Activated CD8-positive, alpha-beta memory T cell treated with anti-CD3 and anti-CD28 coated beads for 48 hours (primary cell): ENCODE measurements at regions not wholly inside any gene's neighbourhood (a gene's known extent, or its start where the extent isn't known, plus 50 kb on each side); places are given as distances from the start of the nearest gene placed in this dataset.
A peak's percentile ranks its signal among the peaks of the same experiment; 100 is the strongest.

Experiments used
- DNase-seq, 3 experiments: peaks; one replicate each; pipeline ENCODE4 v3.0.0-alpha.2; 2020; ENCODE audit warnings: low read depth in 2 of 3, low spot score in 2 of 3

DNA sequence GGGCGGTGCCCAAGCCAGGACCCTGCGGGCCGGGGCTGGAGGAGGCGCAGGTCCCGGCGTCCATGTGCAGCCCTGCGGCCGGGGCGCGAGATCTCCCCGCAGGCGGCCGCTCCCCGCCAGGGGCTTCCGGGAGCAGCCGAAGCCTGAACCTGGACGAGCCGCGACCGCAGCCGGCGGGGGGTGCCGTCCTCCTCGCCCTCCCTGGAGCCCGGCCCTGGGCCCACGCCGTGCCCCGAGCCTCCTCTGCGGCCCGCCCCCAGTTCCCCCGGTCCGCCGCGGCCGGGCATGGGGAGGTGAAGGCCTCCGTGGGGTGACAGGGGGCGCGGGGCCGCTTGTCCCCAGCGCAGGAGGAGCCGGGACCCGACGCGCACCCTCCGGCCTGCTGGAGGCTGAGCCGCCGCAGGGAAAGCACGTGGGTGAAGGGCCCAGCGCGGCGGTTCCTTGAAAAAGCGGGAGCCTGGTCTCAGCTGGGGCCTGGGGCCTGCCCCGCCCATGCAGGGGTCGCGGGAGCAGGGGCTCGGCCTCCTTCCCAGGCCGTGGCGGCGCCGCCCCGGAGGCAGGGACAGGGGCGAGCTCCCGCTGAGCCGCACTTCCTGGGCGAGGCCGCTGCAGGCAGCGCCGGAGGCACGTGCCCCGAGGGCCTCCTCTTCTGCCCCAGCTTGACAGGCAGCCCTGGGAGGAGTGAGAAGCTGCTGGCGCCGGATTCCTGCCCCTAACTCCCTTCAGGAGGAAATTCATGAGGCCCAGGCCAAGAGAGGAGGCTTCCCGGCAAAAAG, 55.6 kb upstream of the PPP2R5C start:
- peak in 2 of 3 experiments; percentile 33 to 51 for DNase-seq

DNA sequence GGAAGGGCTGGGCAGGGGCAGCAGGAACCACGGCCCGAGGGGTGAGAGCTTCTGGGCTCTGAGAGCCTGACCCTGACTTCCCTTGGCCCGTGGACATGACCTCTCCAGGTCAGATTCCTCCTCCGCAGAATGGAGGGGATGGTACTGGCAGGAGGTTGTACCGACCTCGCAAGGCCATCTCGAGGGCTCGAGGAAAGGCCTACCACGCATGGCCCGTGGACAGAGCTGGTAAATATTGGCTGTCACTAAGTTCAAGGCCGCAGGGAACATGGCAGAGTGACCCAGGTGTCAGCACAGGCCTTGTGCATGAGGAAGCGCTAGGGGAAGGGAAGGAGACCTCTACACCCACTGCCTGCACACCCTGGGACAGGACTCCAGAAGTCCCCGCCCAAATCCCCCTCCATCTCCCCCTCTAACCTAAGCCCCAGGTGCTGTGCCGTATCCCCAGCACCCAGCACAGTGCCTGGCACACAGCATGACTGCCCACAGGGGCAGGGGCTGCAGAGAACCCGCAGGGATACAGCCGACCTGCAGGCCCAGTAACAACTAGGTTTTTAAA, 54.9 kb upstream of the PPP2R5C start:
- no peak for DNase-seq

DNA sequence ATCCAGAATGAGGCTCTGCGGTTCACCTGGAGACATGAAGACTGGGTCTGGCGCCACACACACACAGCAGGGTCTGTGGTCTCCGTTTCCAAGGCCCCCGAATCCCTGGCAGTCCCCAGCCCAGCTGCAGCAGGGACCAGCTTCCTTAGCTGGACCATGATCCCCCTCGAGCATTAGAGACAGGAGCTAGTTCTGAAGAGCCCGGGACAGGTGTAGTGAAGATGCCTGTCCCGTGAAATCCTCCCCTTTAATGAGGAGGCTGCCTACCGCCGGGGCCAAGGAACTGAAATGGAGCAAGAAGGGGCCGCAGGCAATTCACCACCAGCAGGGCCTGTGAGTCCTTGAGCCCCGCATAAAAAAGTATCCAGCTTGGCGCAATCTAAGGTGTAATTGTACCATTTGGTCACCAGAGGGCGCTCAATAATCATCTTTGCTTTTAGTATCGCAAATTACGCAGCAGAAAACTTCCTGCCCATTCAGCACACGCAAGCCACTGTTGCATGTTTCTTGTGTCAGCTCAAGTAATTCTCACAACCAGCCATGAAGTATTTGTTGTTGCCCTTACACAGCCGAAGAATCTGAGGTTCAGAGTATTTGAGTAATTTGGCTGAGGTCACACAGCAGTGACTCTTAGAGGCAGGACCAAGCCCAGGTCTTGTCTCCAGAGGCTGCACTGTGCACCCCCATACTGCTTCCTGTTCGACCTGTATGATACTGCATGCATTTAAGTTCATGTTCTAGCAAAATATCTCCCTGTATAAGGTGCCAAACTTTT, 54.3 kb upstream of the PPP2R5C start:
- peak in 2 of 3 experiments; percentile 42 to 45 for DNase-seq

DNA sequence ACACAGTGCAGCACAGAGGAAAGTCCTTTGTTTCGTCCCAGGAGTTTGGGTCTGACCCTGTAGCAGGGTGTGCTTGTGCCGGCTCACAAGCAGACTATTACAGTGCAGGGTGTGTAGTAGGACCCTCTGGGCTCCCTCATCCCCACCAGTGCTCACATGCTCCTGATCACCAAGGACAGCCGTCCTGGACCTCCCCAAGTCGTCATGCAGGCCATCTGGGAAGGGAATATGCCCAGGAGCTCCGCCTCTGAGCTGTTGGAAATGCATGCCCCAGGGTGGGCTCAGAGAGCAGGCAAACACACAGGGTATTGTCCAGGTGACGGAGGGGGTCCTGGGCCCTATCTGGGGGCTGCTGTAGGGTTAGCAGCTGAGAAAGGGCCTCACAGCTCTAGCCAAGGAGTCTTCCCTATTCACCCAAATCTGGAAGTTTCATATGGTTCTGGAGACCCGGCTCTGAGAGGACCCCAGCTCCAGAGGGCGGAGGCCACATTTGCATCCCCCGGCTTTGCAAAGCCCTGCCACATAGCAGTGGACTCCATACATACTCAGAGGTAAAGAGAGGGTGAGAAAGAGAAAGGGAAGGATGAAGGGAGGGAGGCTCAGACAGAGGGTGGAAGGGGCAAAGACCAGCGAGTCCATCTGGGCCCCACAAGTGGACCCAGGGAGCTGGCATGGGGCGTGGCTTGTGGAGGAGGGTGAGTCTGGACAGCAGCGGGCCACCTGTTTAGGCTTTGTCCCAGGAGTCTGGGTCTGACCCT, 53.5 kb upstream of the PPP2R5C start:
- DNase-seq: no peak

DNA sequence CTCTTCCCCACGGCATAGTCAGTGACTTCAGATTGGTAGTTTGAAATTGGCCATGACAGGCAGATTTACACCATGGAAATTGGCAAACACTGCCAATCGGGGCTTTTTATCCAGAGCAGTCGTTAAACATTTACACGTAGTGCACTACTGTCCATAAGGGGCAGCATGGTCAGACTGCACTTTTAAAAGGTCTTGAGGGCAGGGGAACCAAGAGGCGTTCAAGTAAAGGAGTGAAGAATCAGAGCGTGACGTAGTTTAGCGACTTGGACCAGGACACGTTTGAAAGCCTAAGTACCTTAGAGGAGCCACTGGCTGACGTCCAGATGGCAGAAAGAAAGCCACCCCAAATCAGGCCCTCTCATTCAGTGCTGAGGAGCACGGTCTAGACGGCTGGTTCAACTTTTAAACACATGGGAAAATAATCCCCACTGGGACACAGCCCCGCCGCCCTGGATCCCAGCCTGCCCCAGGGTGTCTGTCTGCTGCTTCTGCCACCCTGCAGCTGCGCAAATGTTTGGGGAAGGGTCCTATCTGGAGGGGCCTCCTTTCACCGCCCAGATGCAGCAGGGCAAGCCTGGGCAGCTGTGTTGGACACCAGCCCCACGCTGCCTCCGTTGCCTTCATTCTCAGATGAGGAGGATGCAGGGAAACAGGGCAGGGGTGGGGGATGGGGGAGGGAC, 52.5 kb upstream of the PPP2R5C start:
- DNase-seq: no peak

DNA sequence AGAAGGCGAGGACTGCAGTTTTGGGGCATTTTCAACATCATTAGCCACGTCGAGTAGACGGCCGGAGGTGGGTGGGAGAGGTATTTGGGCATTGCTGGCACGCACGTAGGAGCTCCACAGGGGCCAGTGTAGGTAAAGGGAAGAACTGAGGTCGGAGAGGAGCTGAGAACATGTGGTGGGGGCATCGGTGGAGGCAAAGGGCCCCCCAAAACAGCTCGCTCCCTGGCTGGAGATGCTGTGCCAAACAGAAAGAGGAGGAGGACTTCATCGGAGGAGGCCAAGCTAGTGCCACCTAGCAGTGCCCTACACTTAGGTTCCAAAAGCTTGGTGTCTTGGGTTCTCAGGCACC, 52.0 kb upstream of the PPP2R5C start:
- no peak for DNase-seq

DNA sequence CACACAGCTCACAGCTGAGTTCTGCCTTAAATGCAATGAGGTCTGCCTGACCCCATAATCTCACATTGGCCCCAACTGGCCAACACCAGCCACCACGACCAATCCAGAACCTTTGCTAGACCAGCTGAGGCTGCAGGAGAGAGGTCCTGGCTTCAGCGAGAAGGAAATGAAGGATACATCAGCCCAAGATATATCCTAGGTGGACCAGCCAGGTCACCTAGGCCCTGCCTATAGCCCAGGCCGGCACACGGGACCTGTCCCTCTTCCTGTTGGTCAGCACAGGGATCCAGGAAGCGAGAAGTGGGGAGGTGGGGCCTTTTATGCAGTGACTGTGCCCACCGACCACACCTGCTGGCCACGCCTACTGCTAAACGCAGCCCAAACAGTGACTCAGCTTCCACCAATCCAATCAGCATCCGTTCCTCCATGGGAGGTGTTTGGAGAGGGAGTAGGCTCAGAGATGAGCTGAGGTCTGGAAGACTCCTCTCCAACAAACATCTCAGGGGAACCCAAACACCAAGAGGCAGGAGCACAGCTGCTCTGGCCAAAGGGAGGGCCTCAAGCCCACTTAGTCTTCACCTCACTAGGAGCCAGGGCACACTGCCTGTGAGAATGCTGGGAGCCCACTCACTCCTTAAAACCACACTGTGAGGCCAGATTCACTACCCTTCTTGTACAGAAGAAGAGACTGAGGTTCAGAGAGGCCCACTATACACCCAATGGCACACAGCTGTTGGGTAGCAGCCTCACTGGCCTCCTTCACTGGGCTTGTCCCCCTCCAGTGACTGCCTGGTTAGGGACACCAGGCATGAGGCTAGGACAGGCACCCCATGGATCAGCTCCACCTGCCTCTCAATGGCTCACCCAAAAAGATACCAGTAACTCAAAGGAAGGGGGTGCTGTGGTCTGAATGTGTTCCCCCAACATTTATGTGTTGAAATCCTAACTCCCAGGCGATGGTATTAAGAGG, 51.3 kb upstream of the PPP2R5C start:
- no peak for DNase-seq

DNA sequence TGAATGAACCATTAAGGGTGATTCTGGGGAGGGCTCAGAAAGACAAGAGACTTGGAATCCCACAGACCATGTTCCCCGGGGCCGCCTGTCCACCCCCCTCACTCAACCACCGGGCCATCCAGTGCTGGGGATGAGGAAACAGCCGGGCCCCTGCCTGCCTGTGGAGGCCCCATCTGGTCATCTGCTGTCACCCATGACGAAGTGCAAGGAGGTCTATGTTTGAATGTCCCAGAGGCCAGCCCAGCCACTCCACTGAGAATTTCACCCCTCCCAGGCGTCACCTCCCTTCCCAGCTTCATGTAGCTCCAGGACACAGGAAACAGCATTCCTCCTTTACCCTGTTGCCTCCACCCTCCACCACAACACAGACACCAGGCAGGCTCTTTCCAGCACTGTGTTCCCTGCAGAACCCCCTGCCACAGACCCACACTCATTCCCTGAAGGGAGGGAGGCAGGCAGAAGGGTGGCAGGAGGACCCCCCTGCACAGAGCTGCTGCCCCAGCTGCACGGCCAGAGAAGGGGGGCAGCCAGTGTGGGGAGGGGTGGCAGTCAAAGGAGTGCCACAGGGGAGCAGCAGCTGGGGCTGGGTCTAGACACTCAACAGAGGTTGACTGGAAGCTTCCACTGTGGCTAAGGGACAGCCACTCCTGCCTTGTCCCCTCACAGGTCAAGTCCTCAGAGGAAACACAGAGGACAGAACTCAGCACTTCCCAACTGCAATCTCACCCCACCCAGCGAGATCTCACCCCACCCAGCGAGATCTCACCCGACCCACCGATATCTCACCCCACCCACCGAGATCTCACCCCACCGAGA, 50.3 kb upstream of the PPP2R5C start:
- no peak for DNase-seq
